CD4-positive, alpha-beta T cell (primary cell): ENCODE measurements at regions not wholly inside any gene's neighbourhood (a gene's known extent, or its start where the extent isn't known, plus 50 kb on each side); places are given as distances from the start of the nearest gene placed in this dataset.

Source experiments
- ATAC-seq: fragments of 200-7000 bp; cut with Tn5 transposase; one replicate; pipeline ENCODE4 v1.10.0; 2022; ENCODE audit warnings: mild to moderate bottlenecking; ENCODE audit not compliant: poor library complexity
- CTCF ChIA-PET: fragments of 350-600 bp; sonication (Branson Sonifier 250); formaldehyde crosslinking; loops from one replicate; lab custom pipeline; 2021; ENCODE audit warnings: antibody characterized with exemption, inconsistent platforms; lab: Charles Lee
- POLR2A ChIA-PET: fragments of 350-600 bp; sonication (Branson Sonifier 250); formaldehyde crosslinking; loops from one replicate; lab custom pipeline; 2021; ENCODE audit warnings: antibody characterized with exemption, inconsistent platforms; lab: Charles Lee
- DNase-seq, 14 experiments: peaks; one replicate each; pipeline ENCODE4 v3.0.0-alpha.2; 2013 to 2020; ENCODE audit warnings: mixed read lengths in 2 of 14
- H3K27ac ChIP-seq, 2 donors: one replicate each; pipeline versions ENCODE4 v1.5.1 to v1.7.0; 2013; ENCODE audit warnings: low read length in 2 of 2, low read depth in 1 of 2, mild to moderate bottlenecking in 1 of 2
- H3K27me3 ChIP-seq, 2 experiments: 1 replicate in 1 of 2; 2 replicates in 1 of 2; pipeline versions ENCODE4 v1.6.1 to v1.7.0; 2013; ENCODE audit warnings: low read length in 2 of 2, control low read depth in 1 of 2, mild to moderate bottlenecking in 1 of 2, moderate library complexity in 1 of 2; ENCODE audit not compliant: insufficient read depth in 2 of 2, control insufficient read depth in 1 of 2
- H3K36me3 ChIP-seq: one replicate; pipeline ENCODE4 v1.6.1; 2013; ENCODE audit warnings: low read length, control low read depth; ENCODE audit not compliant: insufficient read depth
- H3K4me1 ChIP-seq: one replicate; pipeline ENCODE4 v1.6.1; 2013; ENCODE audit warnings: low read length, control low read depth; ENCODE audit not compliant: insufficient read depth
- H3K4me3 ChIP-seq: one replicate; pipeline ENCODE4 v1.5.1; 2013; ENCODE audit warnings: mild to moderate bottlenecking, low read length, moderate library complexity
- H3K9me3 ChIP-seq, 2 experiments: 1 replicate in 1 of 2; 2 replicates in 1 of 2; pipeline versions ENCODE4 v1.6.1 to v1.7.0; 2013; ENCODE audit warnings: low read length in 2 of 2, mild to moderate bottlenecking in 2 of 2, control low read depth in 1 of 2, moderate library complexity in 1 of 2; ENCODE audit not compliant: control insufficient read depth in 1 of 2, insufficient read depth in 1 of 2
- H3K27ac Mint-ChIP-seq: one replicate; pipeline ENCODE4 v1.8.0; 2020; ENCODE audit warnings: mixed read lengths
- H3K27me3 Mint-ChIP-seq: one replicate; pipeline ENCODE4 v1.8.0; 2021; ENCODE audit warnings: mixed read lengths
- H3K36me3 Mint-ChIP-seq: one replicate; pipeline ENCODE4 v1.8.0; 2021; ENCODE audit warnings: low read depth, mixed read lengths
- H3K4me1 Mint-ChIP-seq: one replicate; pipeline ENCODE4 v1.8.0; 2021; ENCODE audit warnings: low read depth, mixed read lengths
- H3K4me3 Mint-ChIP-seq: one replicate; pipeline ENCODE4 v1.8.0; 2020; ENCODE audit warnings: mild to moderate bottlenecking, mixed read lengths
- H3K9me3 Mint-ChIP-seq: one replicate; pipeline ENCODE4 v1.8.0; 2020; ENCODE audit warnings: mixed read lengths
- CTCF ChIP-seq: fragments of 200-600 bp; IDR thresholded peaks from one replicate; pipeline ENCODE4 v1.8.0; 2022; ENCODE audit warnings: antibody characterized with exemption, mild to moderate bottlenecking
- intact Hi-C, 2 experiments: fragments of 100-400 bp; cut with DNase I in 1 of 2; cut with micrococcal nuclease in 1 of 2; formaldehyde crosslinking; loops; one replicate each; pipeline versions ENCODE4 v1.15.1 to v1.9.0; 2023 to 2025; cut with DNase I, micrococcal nuclease

- H3K36me3 Mint-ChIP-seq = peaks cover 25% of the 10 kb centered on the region
- H3K9me3 Mint-ChIP-seq = peaks cover 13% of the 10 kb centered on the region
- CTCF ChIA-PET = no interaction called here
Measured at GRCh38 chr1:45258059-45258650, 51.8 kb upstream of the ZSWIM5 start.

GRCh38 chr1:45259053-45259452, 52.6 kb upstream of the ZSWIM5 start:
- CTCF ChIA-PET = no interaction called here
- H3K27me3 Mint-ChIP-seq = peaks cover 5% of the 10 kb centered on the region
- no peak overlapping the region for H3K27ac Mint-ChIP-seq
- Histone ChIP-seq H3K9me3 (peaks cover 23 to 28% of the 10 kb centered on the region in 2 experiments), H3K4me3 (no peak overlapping the region), H3K27ac (no peak overlapping the region), H3K36me3 (no peaks in the 10 kb centered on the region), H3K27me3 (peaks cover 0 to 8% of the 10 kb centered on the region in 2 experiments), H3K4me1 (no peaks in the 10 kb centered on the region)
- H3K4me1 Mint-ChIP-seq = no peaks in the 10 kb centered on the region
- POLR2A ChIA-PET = no interaction called here
- no peak for ATAC-seq
- peaks cover 13% of the 10 kb centered on the region for H3K9me3 Mint-ChIP-seq
- no peak for DNase-seq
- no peak for TF ChIP-seq CTCF
- H3K36me3 Mint-ChIP-seq = peaks cover 25% of the 10 kb centered on the region
- intact Hi-C loops = loop anchor here in 1 of 2 experiments (10.0 kb wide), 1 partner anchor 1194 kb away; no protein-coding TSS in a partner anchor
- no peak overlapping the region for H3K4me3 Mint-ChIP-seq

More at GRCh38 chr1:45258059-45258650, 51.8 kb upstream of the ZSWIM5 start:
- no peak for DNase-seq
- no peaks in the 10 kb centered on the region for H3K4me1 Mint-ChIP-seq
- no peak overlapping the region for H3K4me3 Mint-ChIP-seq
- Histone ChIP-seq H3K27me3 (peaks cover 0 to 8% of the 10 kb centered on the region in 2 experiments), H3K27ac (no peak overlapping the region), H3K4me3 (no peak overlapping the region), H3K4me1 (no peaks in the 10 kb centered on the region), H3K9me3 (peaks cover 23 to 28% of the 10 kb centered on the region in 2 experiments), H3K36me3 (no peaks in the 10 kb centered on the region)
- intact Hi-C loops = loop anchor here in 1 of 2 experiments (10.0 kb wide), 1 partner anchor 1193 kb away; no protein-coding TSS in a partner anchor
- no peak for TF ChIP-seq CTCF
- POLR2A ChIA-PET = no interaction called here
- ATAC-seq = no peak
- H3K27me3 Mint-ChIP-seq = peaks cover 5% of the 10 kb centered on the region
- H3K27ac Mint-ChIP-seq = no peak overlapping the region

- Mint-ChIP-seq H3K27ac (no peak overlapping the region), H3K27me3 (peaks cover 5% of the 10 kb centered on the region), H3K36me3 (peaks cover 25% of the 10 kb centered on the region), H3K4me1 (no peaks in the 10 kb centered on the region), H3K4me3 (no peak overlapping the region), H3K9me3 (peaks cover 13% of the 10 kb centered on the region)
- CTCF ChIA-PET = no interaction called here
- Histone ChIP-seq H3K36me3 (no peaks in the 10 kb centered on the region), H3K4me3 (no peak overlapping the region), H3K9me3 (peaks cover 23 to 28% of the 10 kb centered on the region in 2 experiments), H3K27me3 (peaks cover 0 to 8% of the 10 kb centered on the region in 2 experiments), H3K4me1 (no peaks in the 10 kb centered on the region), H3K27ac (no peak overlapping the region)
- ATAC-seq = no peak
- no peak for TF ChIP-seq CTCF
- DNase-seq = no peak
- POLR2A ChIA-PET = no interaction called here
- intact Hi-C loops = no loop called here
Measured at GRCh38 chr1:45260244-45260643, 53.8 kb upstream of the ZSWIM5 start.
